Keratinocyte (primary cell): ENCODE measurements at regions not wholly inside any gene's neighbourhood (a gene's known extent, or its start where the extent isn't known, plus 50 kb on each side); places are given as distances from the start of the nearest gene placed in this dataset.

Experiments used
- DNase-seq: peaks from one replicate; pipeline ENCODE4 v3.0.0-alpha.2; 2011; ENCODE audit warnings: low read depth, missing footprints, low spot score
- FAIRE-seq: peaks from 2 replicates; lab custom pipeline; 2011; peaks lifted over from hg19 to GRCh38; lab: Jason Lieb, UNC
- H2AFZ ChIP-seq: 2 replicates; pipeline ENCODE4 v1.6.0; 2012; ENCODE audit warnings: low read length, control low read depth, inconsistent platforms; ENCODE audit not compliant: control insufficient read depth
- H3K27ac ChIP-seq: 2 replicates; pipeline ENCODE4 v1.5.1; 2011; ENCODE audit warnings: low read length; ENCODE audit not compliant: control insufficient read depth, insufficient read depth
- H3K27me3 ChIP-seq: 3 replicates; pipeline ENCODE4 v1.6.0; 2011; ENCODE audit warnings: low read length; ENCODE audit not compliant: control insufficient read depth, insufficient read depth; ENCODE audit errors: extremely low read depth
- H3K36me3 ChIP-seq, 2 experiments: 2 replicates in 1 of 2; 3 replicates in 1 of 2; pipeline ENCODE4 v1.5.1; 2011; ENCODE audit warnings: low read length in 2 of 2, mild to moderate bottlenecking in 1 of 2; ENCODE audit not compliant: control insufficient read depth in 2 of 2, insufficient read depth in 2 of 2; ENCODE audit errors: extremely low read depth in 1 of 2
- H3K4me1 ChIP-seq: 3 replicates; pipeline ENCODE4 v1.5.1; 2011; ENCODE audit warnings: low read length; ENCODE audit not compliant: control insufficient read depth, insufficient read depth; ENCODE audit errors: extremely low read depth
- H3K4me2 ChIP-seq: 3 replicates; pipeline ENCODE4 v1.6.0; 2011; ENCODE audit warnings: low read depth, low read length; ENCODE audit not compliant: control insufficient read depth, insufficient read depth; ENCODE audit errors: extremely low read depth
- H3K4me3 ChIP-seq, 3 experiments: fragments of 200-600 bp in 1 of 3; sonication (generic) in 1 of 3; 2 replicates in 2 of 3; 3 replicates in 1 of 3; pipeline ENCODE4 v1.5.1; 2011 to 2016; ENCODE audit warnings: low read length in 3 of 3, mild to moderate bottlenecking in 3 of 3, control low read depth in 2 of 3, inconsistent platforms in 1 of 3, low read depth in 1 of 3, mixed read lengths in 1 of 3, mixed run types in 1 of 3, moderate library complexity in 1 of 3; ENCODE audit not compliant: control insufficient read depth in 2 of 3, insufficient read depth in 2 of 3; ENCODE audit errors: extremely low read depth in 1 of 3
- H3K79me2 ChIP-seq: 2 replicates; pipeline ENCODE4 v1.6.0; 2012; ENCODE audit warnings: low read length; ENCODE audit not compliant: control insufficient read depth, insufficient read depth
- H3K9ac ChIP-seq: 3 replicates; pipeline ENCODE4 v1.6.0; 2011; ENCODE audit warnings: low read length; ENCODE audit not compliant: control insufficient read depth, insufficient read depth; ENCODE audit errors: extremely low read depth
- H3K9me1 ChIP-seq: 3 replicates; pipeline ENCODE4 v1.6.0; 2011; ENCODE audit warnings: low read length; ENCODE audit not compliant: control insufficient read depth, insufficient read depth; ENCODE audit errors: extremely low read depth
- H3K9me3 ChIP-seq: 2 replicates; pipeline ENCODE4 v1.5.1; 2012; ENCODE audit warnings: low read depth, low read length; ENCODE audit not compliant: control insufficient read depth
- H4K20me1 ChIP-seq: 3 replicates; pipeline ENCODE4 v1.6.0; 2011; ENCODE audit warnings: low read length; ENCODE audit not compliant: control insufficient read depth, insufficient read depth; ENCODE audit errors: extremely low read depth
- EZH2 ChIP-seq: IDR thresholded peaks from one replicate; pipeline ENCODE4 v1.6.1; 2012; ENCODE audit warnings: inconsistent platforms, mild to moderate bottlenecking, low read length, moderate library complexity
- dilution Hi-C: fragments of 300-500 bp; cut with MboI; formaldehyde crosslinking; loops from one replicate; pipeline ENCODE4 v1.7.0; 2020; ENCODE audit warnings: low sequenced_read_pairs; ENCODE audit not compliant: extremely low pct_ligation_motif_present
- TF ChIP-seq, protein P1 (sequence below), 3 experiments: IDR thresholded peaks in 1 of 3; conservative IDR thresholded peaks in 1 of 3; optimal IDR thresholded peaks in 1 of 3; 2 replicates in 2 of 3; 3 replicates in 1 of 3; pipeline versions ENCODE3 to v1.5.1; 2011; ENCODE audit warnings: low read length in 3 of 3, mild to moderate bottlenecking in 3 of 3, moderate library complexity in 2 of 3, control low read depth in 1 of 3, inconsistent platforms in 1 of 3; ENCODE audit not compliant: insufficient read depth in 2 of 3; ENCODE audit errors: extremely low read depth in 1 of 3

- Histone ChIP-seq H3K36me3 (no peaks in the 10 kb centered on the region), H3K27ac (no peak overlapping the region), H3K4me2 (no peak overlapping the region), H3K79me2 (no peaks in the 10 kb centered on the region), H4K20me1 (no peaks in the 10 kb centered on the region), H3K4me1 (no peaks in the 10 kb centered on the region), H3K9me3 (no peaks in the 10 kb centered on the region), H2AFZ (no peak overlapping the region), H3K4me3 (no peak overlapping the region), H3K27me3 (no peaks in the 10 kb centered on the region), H3K9me1 (no peaks in the 10 kb centered on the region), H3K9ac (no peak overlapping the region)
- FAIRE-seq, result no peak
- dilution Hi-C loops, result no loop called here
- no peak for DNase-seq
- TF ChIP-seq EZH2, result no peak
- TF ChIP-seq, protein P1, sequence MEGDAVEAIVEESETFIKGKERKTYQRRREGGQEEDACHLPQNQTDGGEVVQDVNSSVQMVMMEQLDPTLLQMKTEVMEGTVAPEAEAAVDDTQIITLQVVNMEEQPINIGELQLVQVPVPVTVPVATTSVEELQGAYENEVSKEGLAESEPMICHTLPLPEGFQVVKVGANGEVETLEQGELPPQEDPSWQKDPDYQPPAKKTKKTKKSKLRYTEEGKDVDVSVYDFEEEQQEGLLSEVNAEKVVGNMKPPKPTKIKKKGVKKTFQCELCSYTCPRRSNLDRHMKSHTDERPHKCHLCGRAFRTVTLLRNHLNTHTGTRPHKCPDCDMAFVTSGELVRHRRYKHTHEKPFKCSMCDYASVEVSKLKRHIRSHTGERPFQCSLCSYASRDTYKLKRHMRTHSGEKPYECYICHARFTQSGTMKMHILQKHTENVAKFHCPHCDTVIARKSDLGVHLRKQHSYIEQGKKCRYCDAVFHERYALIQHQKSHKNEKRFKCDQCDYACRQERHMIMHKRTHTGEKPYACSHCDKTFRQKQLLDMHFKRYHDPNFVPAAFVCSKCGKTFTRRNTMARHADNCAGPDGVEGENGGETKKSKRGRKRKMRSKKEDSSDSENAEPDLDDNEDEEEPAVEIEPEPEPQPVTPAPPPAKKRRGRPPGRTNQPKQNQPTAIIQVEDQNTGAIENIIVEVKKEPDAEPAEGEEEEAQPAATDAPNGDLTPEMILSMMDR (optimal IDR thresholded peaks at IDR 0.05 in 1 of 3, IDR thresholded peaks at IDR 0.05 in 1 of 3, conservative IDR thresholded peaks at IDR 0.05 in 1 of 3; ENCODE audit: extremely low read depth in 1 of 3, insufficient read depth in 2 of 3, low read length in 3 of 3), result no peak
Observed at GRCh38 chr2:111219285-111219684, 98.6 kb downstream of the BCL2L11 start.

DNA sequence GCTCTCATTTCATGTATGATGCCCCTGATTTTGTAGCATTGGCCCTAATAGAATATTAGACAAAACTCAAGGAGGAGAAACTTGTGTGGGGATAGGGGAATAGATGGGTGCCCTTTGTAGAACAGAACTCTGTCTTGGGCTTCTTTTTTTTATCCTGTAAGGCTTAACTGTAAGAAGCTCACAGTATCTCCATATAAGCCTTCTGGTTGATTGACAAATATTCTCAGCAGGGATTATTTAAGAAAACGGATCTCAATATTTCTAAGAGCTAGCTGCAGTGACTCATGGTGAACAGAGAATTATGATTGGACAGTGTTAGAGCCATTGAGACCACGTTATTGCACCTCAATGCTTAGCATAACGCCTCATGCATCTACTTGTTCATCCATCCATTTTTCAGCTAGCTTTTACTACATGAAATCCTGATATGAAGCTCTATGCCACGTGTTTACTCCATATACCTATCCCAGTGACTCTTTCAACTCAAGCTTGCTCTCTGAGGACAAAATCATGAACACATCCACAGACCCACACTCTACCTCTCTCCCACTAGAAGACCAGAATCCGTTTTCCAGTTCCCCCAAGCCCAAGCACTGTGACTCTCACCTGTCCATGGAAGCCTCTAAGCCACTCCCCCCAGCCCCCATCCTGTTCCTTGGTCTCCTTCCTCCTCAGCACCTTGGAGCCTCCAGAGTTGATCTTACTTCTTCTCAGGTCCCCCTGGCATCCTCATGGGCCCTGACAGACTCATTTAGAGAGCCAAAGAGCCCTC lies 99.2 kb downstream of the BCL2L11 start:
- Histone ChIP-seq H3K9me1 (no peaks in the 10 kb centered on the region), H3K36me3 (no peaks in the 10 kb centered on the region), H3K79me2 (no peaks in the 10 kb centered on the region), H3K9me3 (no peaks in the 10 kb centered on the region), H3K4me2 (no peak overlapping the region), H2AFZ (no peak overlapping the region), H3K9ac (no peak overlapping the region), H4K20me1 (no peaks in the 10 kb centered on the region), H3K4me1 (no peaks in the 10 kb centered on the region), H3K4me3 (no peak overlapping the region), H3K27me3 (no peaks in the 10 kb centered on the region), H3K27ac (no peak overlapping the region)
- dilution Hi-C loops, result no loop called here
- FAIRE-seq (no peak), DNase-seq (no peak)
- TF ChIP-seq, protein P1 (optimal IDR thresholded peaks at IDR 0.05 in 1 of 3, IDR thresholded peaks at IDR 0.05 in 1 of 3, conservative IDR thresholded peaks at IDR 0.05 in 1 of 3; ENCODE audit: extremely low read depth in 1 of 3, insufficient read depth in 2 of 3, low read length in 3 of 3), result no peak
- TF ChIP-seq EZH2, result no peak
